PC-9 (cell line): ENCODE measurements at regions not wholly inside any gene's neighbourhood (a gene's known extent, or its start where the extent isn't known, plus 50 kb on each side); places are given as distances from the start of the nearest gene placed in this dataset.

ENCODE experiments used
- EZH2 ChIP-seq: fragments of 200-600 bp; sonication (generic); IDR thresholded peaks from 2 replicates; pipeline ENCODE4 v1.8.0; 2017; ENCODE audit warnings: antibody characterized with exemption, low read depth
- TF ChIP-seq, protein P1 (sequence below): fragments of 200-600 bp; sonication (generic); conservative IDR thresholded peaks from 2 replicates; pipeline ENCODE4 v1.6.1; 2017; ENCODE audit warnings: mixed run types, antibody characterized with exemption, mild to moderate bottlenecking, moderate library complexity

DNA sequence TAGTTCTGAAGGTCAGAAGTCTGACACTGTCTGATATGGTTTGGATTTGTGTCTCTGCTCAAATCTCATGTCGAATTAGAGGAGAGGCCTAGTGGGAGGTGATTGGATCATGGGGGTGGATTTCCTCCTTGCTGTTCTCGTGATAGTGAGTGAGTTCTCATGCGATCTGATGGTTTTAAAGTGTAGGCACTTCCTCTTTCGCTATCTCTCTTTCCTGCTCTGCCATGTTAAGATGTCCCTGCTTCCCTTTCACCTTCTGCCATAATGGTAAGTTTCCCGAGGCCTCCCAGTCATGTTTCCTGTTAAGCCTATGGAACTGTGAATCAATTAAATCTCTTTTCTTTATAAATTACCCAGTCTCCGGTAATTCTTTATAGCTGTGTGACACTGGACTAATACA is 84.1 kb upstream of the TMTC1 start:
- TF ChIP-seq, protein P1, sequence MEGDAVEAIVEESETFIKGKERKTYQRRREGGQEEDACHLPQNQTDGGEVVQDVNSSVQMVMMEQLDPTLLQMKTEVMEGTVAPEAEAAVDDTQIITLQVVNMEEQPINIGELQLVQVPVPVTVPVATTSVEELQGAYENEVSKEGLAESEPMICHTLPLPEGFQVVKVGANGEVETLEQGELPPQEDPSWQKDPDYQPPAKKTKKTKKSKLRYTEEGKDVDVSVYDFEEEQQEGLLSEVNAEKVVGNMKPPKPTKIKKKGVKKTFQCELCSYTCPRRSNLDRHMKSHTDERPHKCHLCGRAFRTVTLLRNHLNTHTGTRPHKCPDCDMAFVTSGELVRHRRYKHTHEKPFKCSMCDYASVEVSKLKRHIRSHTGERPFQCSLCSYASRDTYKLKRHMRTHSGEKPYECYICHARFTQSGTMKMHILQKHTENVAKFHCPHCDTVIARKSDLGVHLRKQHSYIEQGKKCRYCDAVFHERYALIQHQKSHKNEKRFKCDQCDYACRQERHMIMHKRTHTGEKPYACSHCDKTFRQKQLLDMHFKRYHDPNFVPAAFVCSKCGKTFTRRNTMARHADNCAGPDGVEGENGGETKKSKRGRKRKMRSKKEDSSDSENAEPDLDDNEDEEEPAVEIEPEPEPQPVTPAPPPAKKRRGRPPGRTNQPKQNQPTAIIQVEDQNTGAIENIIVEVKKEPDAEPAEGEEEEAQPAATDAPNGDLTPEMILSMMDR: no peak
- no peak for TF ChIP-seq EZH2
